ENCODE measurements at regions not wholly inside any gene's neighbourhood (a gene's known extent, or its start where the extent isn't known, plus 50 kb on each side); places are given as distances from the start of the nearest gene placed in this dataset.

DNA sequence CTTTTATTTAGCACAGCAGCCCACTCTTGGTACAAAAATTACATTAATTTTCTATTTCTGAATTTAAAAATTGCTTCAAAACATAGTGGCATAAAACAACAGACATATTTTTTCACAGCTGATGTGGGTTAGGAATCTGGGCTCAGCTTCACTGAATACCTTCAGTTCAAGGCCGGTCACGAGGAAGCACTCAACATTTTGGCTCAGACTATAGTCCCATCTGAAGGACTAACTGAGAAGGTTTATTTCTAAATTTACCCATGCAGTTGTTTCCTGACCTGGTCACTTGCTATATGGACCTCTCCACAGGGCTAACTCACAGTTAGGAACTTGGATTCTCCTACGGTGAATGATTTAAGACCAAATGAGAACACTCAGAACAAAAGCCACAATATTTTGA lies 1230.2 kb upstream of the ADGRL3 start:
- DNase-seq (ENCODE audit: insufficient read length, low spot score): no peak
- FAIRE-seq: no peak

DNA sequence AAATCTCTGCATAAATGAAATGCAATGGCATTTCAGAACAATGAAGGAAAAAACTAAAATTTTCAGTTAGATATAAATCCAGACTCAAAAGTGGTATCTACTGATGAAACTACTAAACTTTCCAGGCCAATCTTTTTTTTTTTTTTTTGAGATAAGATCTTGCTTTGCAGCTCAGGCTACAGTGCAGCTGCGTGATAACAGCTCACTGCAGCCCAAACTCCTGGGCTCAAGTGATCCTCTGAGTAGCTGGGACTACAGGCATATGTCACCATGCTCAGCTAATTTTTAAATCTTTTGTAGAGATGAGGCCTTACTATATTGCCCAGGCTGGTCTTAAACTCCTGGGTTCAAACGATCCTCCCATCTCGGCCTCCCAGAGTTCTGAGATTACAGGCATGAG lies 1228.2 kb upstream of the ADGRL3 start:
- DNase-seq (ENCODE audit: insufficient read length, low spot score) (no peak), FAIRE-seq (no peak)

- FAIRE-seq (no peak), DNase-seq (ENCODE audit: insufficient read length, low spot score) (no peak)
These were observed 1226.6 kb upstream of the ADGRL3 start for GRCh38 chr4:59973492-59973891.

- FAIRE-seq: no peak
- DNase-seq (ENCODE audit: insufficient read length, low spot score): no peak
These were observed 1221.1 kb upstream of the ADGRL3 start for GRCh38 chr4:59979061-59979460.

DNA sequence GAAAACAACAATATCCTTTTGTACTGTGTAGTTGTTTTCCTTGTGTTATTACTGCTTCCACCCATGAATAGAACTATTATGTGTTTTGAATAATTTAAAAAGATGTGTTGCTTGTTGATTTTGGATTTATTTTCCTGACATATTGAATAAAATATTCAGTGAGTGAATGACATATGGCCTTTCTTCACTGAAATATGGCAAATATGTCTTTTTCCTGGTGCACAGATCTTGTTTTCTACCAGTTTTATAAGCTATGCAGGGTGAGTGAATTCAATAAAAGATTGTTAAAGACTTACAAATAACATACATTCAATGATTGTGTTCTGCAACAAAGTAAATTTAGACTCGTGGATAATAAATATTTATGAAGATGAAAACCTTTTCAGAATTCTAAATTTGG lies 1216.3 kb upstream of the ADGRL3 start:
- FAIRE-seq (no peak), DNase-seq (ENCODE audit: insufficient read length, low spot score) (no peak)

- no peak for DNase-seq (ENCODE audit: insufficient read length, low spot score)
- no peak for FAIRE-seq
These were observed 1212.8 kb upstream of the ADGRL3 start for GRCh38 chr4:59987289-59987688.

DNA sequence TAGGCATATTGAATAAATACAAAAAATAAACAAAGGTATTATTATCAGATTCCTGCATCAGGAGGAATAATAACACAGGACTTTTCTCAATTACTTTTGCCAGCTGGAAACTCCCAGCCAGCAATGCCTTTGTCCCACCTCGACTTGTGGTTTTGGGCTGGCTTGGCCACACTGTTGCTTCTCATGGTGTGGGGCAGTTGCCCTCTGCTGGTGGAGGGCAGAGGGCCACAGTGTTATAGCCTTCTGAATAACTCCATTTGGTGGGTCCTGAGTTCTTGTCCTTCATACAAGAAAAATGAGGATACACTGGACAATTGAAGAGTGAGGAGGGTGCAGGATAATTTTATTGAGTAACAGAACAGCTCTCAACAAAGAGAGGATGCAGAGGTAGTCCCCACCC lies 1206.0 kb upstream of the ADGRL3 start:
- FAIRE-seq (no peak), DNase-seq (ENCODE audit: insufficient read length, low spot score) (no peak)

GRCh38 chr4:60002603-60003337 lies 1197.4 kb upstream of the ADGRL3 start:
- FAIRE-seq: no peak

DNA sequence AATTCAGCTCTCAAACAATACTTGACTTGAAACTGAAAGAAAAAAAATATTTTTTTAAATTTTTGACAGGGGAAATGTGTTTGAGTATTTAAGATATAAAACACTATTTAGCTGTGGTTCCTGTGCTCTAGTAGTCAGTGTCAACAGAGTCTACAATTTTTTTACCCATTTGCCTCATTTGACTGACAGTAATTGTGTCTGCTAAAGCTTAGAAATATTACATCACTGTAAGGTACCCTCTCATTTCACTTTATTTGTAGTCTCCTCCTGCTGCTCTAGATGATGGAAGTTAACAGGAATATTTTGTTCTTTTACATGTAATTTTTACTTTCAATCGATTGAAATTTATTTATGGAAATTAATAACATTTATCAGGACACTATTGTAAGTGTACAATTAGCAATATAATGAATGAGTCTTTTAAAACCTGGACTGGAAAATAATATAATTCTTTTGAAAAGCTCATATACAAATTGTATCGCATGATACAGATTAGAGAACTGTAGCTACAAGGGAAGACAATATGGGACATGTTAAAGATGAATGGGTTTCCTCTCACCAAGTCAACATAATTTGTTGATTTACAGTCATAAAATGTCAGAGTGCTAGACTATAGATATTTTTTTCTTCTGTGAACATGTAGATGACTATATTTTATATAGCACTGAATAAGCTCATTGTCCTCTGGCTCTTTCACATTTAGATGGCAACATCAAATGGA lies 1186.5 kb upstream of the ADGRL3 start:
- FAIRE-seq: no peak
- no peak for DNase-seq (ENCODE audit: insufficient read length, low spot score)

More at GRCh38 chr4:60002603-60003337, 1197.4 kb upstream of the ADGRL3 start:
- DNase-seq (ENCODE audit: insufficient read length, low spot score): no peak

- no peak for DNase-seq (ENCODE audit: insufficient read length, low spot score)
- no peak for FAIRE-seq
These were observed 1183.2 kb upstream of the ADGRL3 start for GRCh38 chr4:60016971-60017370.

GRCh38 chr4:60019180-60019579 lies 1180.9 kb upstream of the ADGRL3 start:
- no peak for FAIRE-seq
- DNase-seq (ENCODE audit: insufficient read length, low spot score): no peak

DNA sequence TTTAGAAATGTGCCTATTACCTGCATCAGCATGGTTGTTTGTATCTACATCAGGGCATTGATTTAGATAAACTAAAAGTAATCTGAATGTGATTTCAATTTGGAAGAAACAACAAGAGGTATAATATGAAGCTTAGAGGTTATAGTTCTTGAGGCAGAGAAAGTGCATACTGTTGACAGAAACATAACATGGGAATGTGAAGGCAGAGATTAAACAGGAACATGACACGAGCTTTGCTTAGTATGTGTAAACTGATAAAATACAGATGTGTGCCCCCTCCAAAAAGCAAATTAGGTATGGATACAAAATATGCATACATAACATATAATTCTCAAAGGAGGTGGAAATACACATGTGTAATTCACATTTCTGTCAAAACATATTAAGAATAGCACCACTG lies 1180.2 kb upstream of the ADGRL3 start:
- DNase-seq (ENCODE audit: insufficient read length, low spot score) (no peak), FAIRE-seq (no peak)

GRCh38 chr4:60020389-60020788 lies 1179.7 kb upstream of the ADGRL3 start:
- DNase-seq (ENCODE audit: insufficient read length, low spot score): no peak
- no peak for FAIRE-seq

GRCh38 chr4:60033826-60034225 lies 1166.3 kb upstream of the ADGRL3 start:
- no peak for FAIRE-seq
- no peak for DNase-seq (ENCODE audit: insufficient read length, low spot score)

DNA sequence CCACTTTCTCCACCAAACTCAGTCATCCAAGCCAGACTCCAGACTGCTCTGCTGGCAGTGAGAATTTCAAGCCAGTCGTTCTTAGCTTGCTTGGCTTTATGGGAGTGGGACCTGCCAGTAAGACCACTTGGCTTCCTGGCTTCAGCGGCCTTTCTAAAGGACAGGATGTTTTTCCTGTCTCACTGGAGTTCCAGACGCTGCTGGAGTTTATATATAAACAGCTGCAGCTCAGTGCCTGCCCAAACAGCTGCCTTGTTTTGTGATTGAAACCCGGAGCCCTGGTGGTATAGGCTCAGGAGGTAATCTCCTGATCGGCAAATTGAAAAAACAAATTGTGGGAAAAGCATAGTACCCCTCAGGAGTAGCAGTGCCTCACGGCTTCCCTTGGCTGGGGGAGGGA lies 1165.8 kb upstream of the ADGRL3 start:
- DNase-seq (ENCODE audit: insufficient read length, low spot score) (no peak), FAIRE-seq (no peak)

DNA sequence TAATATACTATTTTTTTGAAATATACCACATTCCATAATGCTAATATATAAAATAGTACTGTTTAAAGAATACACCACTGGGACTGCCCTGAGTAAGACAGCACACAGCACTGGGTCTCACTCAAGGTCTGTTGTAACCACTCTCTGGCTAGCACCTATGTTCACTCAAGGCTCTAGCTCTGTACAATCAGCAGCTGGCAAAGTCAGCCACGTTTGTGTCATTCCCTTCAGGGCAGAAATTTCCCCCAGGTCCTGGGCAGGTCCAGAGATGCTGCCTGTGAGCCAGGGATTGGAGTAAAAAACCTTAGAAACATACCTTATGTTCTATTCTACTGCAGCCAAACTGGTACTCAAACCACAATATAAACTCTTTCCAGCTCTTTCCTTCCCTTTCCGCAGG lies 1160.2 kb upstream of the ADGRL3 start:
- DNase-seq (ENCODE audit: insufficient read length, low spot score) (no peak), FAIRE-seq (no peak)

- no peak for FAIRE-seq
These were observed 1157.9 kb upstream of the ADGRL3 start for GRCh38 chr4:60042231-60042652.

GRCh38 chr4:60042941-60043340 lies 1157.2 kb upstream of the ADGRL3 start:
- no peak for DNase-seq (ENCODE audit: insufficient read length, low spot score)
- FAIRE-seq: no peak

More at GRCh38 chr4:60042231-60042652, 1157.9 kb upstream of the ADGRL3 start:
- DNase-seq (ENCODE audit: insufficient read length, low spot score): no peak

GRCh38 chr4:60078984-60079383 lies 1121.1 kb upstream of the ADGRL3 start:
- DNase-seq (ENCODE audit: insufficient read length, low spot score) (no peak), FAIRE-seq (no peak)

DNA sequence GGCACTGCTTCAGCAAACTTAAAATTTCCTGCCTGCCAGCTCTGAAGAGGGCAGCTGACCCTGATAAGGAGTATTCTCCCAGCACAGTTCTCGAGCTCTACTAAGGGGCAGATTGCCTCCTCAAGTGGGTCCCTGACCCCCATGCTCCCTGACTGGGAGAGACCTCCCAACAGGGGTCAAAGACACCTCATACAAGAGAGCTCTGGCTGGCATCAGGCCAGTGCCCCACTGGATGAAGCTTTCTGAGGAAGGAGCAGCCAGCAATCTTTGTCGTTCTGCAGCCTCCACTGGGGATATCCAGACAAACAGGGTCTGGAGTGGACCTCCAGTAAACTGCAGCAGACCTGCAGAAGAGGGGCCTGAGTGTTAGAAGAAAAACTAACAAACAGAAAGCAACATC lies 1118.3 kb upstream of the ADGRL3 start:
- FAIRE-seq: no peak

GRCh38 chr4:60088807-60089486 lies 1111.2 kb upstream of the ADGRL3 start:
- FAIRE-seq: no peak

More for the DNA sequence above, 1118.3 kb upstream of the ADGRL3 start:
- DNase-seq (ENCODE audit: insufficient read length, low spot score): no peak

More at GRCh38 chr4:60088807-60089486, 1111.2 kb upstream of the ADGRL3 start:
- DNase-seq (ENCODE audit: insufficient read length, low spot score): no peak

All from HTR-8/SVneo (cell line).